HEK293T (cell line): ENCODE measurements at regions not wholly inside any gene's neighbourhood (a gene's known extent, or its start where the extent isn't known, plus 50 kb on each side); places are given as distances from the start of the nearest gene placed in this dataset.

ENCODE experiments used
- FOXK2 ChIP-seq: fragments of 450-650 bp; IDR thresholded peaks from 2 replicates; pipeline ENCODE4 v1.6.1; 2016; ENCODE audit warnings: mild to moderate bottlenecking
- NFRKB ChIP-seq: fragments of 450-650 bp; IDR thresholded peaks from 2 replicates; pipeline ENCODE4 v1.6.1; 2016; ENCODE audit warnings: mild to moderate bottlenecking, moderate library complexity
- SUZ12 ChIP-seq: fragments of 450-650 bp; IDR thresholded peaks from 2 replicates; pipeline ENCODE4 v1.6.1; 2016; ENCODE audit warnings: mild to moderate bottlenecking

DNA sequence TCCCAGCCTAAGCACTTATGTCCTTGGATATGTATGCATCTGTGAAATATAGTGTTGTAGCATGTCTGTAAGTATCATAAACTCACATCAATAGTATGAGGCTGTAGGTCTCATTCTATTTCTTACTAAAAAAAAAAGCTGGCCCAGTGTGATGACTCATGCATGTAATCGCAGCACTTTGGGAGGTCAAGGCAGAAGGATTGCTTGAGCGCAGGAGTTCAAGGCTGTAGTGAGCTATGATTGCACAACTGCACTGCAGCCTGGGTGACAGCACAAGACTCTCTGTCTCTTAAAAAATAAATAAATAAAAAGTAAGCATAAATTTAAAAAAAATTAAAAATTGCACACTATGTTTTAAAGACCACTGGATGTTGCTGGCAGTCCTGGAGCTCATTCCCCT, 79.1 kb upstream of the SPATA13 start:
- TF ChIP-seq NFRKB (no peak), FOXK2 (no peak), SUZ12 (no peak)
